ENCODE measurements at regions not wholly inside any gene's neighbourhood (a gene's known extent, or its start where the extent isn't known, plus 50 kb on each side); places are given as distances from the start of the nearest gene placed in this dataset.

- TF ChIP-seq CTCF (IDR thresholded peaks at IDR 0.05), result no peak
- no peak for TF ChIP-seq EP300 (IDR thresholded peaks at IDR 0.05)
- no peak for TF ChIP-seq POLR2A (IDR thresholded peaks at IDR 0.05)
Measured at GRCh38 chr11:96641261-96641660, 251.4 kb downstream of the JRKL start.
